ENCODE measurements at regions not wholly inside any gene's neighbourhood (a gene's known extent, or its start where the extent isn't known, plus 50 kb on each side); places are given as distances from the start of the nearest gene placed in this dataset.

GRCh38 chr20:18904624-18905023, 91.0 kb downstream of the SCP2D1 start:
- BruUV-seq (replicated peaks), result no TSS peak
- peak; percentile 1 for DNase-seq (ENCODE audit: low read depth, low spot score)
- CTCF ChIA-PET, result interaction anchor here (1.9 kb wide), 1 partner anchor 679 kb away, joined by 8 read pairs; no protein-coding TSS in a partner anchor

More at GRCh38 chr20:18904624-18905023, 91.0 kb downstream of the SCP2D1 start:
- Histone ChIP-seq H3K27ac (ENCODE audit: low read depth, low read length) (no peak overlapping the region), H2AFZ (ENCODE audit: low read depth, low read length, poor library complexity, severe bottlenecking) (no peak overlapping the region), H3K36me3 (ENCODE audit: control insufficient read depth in 1 of 2, insufficient read depth in 2 of 2, low read length in 2 of 2) (no peaks in the 10 kb centered on the region), H3K9ac (ENCODE audit: low read length) (no peak overlapping the region), H3K4me2 (ENCODE audit: low read length) (no peak overlapping the region), H3K9me2 (ENCODE audit: insufficient read depth) (no peaks in the 10 kb centered on the region), H3K27me3 (ENCODE audit: insufficient read depth, low read length) (peaks cover 15% of the 10 kb centered on the region; the same call in 1 of the 2 replicates), H3K79me2 (ENCODE audit: insufficient read depth, low read length) (no peaks in the 10 kb centered on the region), H3K9me3 (ENCODE audit: control insufficient read depth in 1 of 2, insufficient read depth in 1 of 2, low read depth in 1 of 2, low read length in 2 of 2) (no peaks in the 10 kb centered on the region), H3K4me1 (ENCODE audit: control insufficient read depth in 1 of 2, insufficient read depth in 2 of 2, low read length in 2 of 2) (no peaks in the 10 kb centered on the region), H4K20me1 (ENCODE audit: insufficient read depth) (no peaks in the 10 kb centered on the region), H3K4me3 (replicated peaks in 1 of 2; ENCODE audit: low read depth in 1 of 2, low read length in 2 of 2) (no peak overlapping the region)
- TF ChIP-seq JUND (IDR thresholded peaks at IDR 0.05) (no peak), ATF3 (IDR thresholded peaks at IDR 0.05) (no peak), ZNF274 (IDR thresholded peaks at IDR 0.05; ENCODE audit: low read depth, low read length) (no peak), REST (IDR thresholded peaks at IDR 0.05; ENCODE audit: low read depth) (no peak), EZH2 (IDR thresholded peaks at IDR 0.05) (no peak), MAX (IDR thresholded peaks at IDR 0.05) (no peak), SIN3A (IDR thresholded peaks at IDR 0.05; ENCODE audit: low read depth) (no peak), POLR2A (IDR thresholded peaks at IDR 0.05; ENCODE audit: borderline replicate concordance, extremely low read depth, insufficient read depth, insufficient read length) (no peak), POLR2AphosphoS5 (IDR thresholded peaks at IDR 0.05; ENCODE audit: low read depth, low read length) (no peak), CTCF (IDR thresholded peaks at IDR 0.05 in 2 of 3, conservative IDR thresholded peaks at IDR 0.05 in 1 of 3; ENCODE audit: borderline replicate concordance in 1 of 3, insufficient read depth in 1 of 3, low read depth in 2 of 3, low read length in 2 of 3) (peak in 1 of 3 experiments; percentile 18; a peak in 2 of 6 replicates), RAD21 (IDR thresholded peaks at IDR 0.05; ENCODE audit: low read depth) (peak; percentile 34; the same call in 1 of the 2 replicates), EGR1 (IDR thresholded peaks at IDR 0.05; ENCODE audit: low read depth) (no peak), CBX3 (IDR thresholded peaks at IDR 0.05; ENCODE audit: low read depth) (no peak), ZFX (IDR thresholded peaks at IDR 0.05) (no peak), SRF (IDR thresholded peaks at IDR 0.05; ENCODE audit: low read depth) (no peak)
- intact Hi-C loops (cut with micrococcal nuclease), result no loop called here
- ChIA-PET RAD21 (ENCODE audit: low non-redundant PET in 1 of 2, low total read pairs in 2 of 2, uncharacterized antibody in 2 of 2, unreplicated experiment in 2 of 2) (no interaction called here), POLR2A (no interaction called here)
- ATAC-seq, result peak; percentile 49; the same call in 1 of the 2 replicates
